Brain pericyte (primary cell): ENCODE measurements at regions not wholly inside any gene's neighbourhood (a gene's known extent, or its start where the extent isn't known, plus 50 kb on each side); places are given as distances from the start of the nearest gene placed in this dataset.
A peak's percentile ranks its signal among the peaks of the same experiment; 100 is the strongest.

Source experiments
- DNase-seq: peaks from one replicate; pipeline ENCODE4 v3.0.0-alpha.2; 2012; ENCODE audit warnings: low read depth, low spot score

DNA sequence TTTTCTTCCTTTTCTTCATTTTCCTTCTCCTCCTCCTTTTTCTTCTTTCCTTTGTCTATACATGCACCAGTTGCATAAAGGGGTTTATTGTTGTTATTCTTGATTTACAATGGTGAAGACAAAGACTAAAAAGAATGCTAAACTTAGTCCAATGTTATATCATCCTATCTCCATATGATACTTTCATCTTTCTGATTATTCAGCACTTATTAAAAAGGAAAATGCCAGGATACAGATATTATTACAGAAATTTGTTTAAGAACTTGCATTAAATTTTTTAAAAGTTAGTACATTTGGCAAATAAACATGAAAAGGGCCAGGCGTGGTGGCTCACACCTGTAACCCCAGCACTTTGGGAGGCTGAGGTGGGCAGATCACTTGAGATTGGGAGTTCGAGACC lies 1074.9 kb downstream of the EFNA5 start:
- DNase-seq, result no peak

DNA sequence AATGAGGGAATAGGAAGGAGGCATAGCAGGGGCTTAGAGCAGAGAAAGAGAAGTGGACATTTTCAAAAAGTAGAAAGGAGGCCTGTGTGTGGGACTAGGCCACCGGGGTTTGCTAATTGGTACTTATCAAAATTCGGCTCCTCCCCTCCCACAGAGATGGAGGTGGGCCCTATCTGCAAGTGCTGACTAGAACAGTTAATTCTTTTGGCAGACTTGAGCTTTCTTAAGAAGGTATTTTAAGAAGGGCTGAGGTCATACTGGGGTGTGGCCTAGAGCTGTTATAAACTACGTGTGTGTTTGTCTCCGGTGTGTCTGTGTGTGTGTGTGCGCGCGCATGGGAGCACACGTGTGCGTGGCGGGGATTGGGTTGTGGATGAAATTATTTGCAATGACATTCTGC lies 1086.5 kb downstream of the EFNA5 start:
- DNase-seq, result no peak

DNA sequence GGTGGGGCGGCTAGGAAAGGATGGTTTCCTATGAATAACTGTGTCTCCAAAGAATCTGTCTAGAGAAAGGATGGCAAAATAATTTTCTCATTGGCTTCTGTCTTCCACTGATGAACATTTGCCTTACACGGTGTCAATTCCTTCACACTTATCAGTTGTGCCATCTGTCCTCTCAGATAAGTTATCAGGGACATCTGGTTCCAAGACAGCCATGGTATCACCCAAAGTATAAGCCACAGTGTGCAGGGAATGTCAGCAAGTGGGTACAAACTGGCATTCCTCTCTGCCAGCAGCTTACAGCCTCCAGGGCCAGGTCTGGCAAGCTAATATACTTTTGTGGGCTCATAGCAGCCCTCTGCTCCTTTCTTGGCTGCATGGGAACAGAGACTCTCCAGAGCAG lies 1092.0 kb downstream of the EFNA5 start:
- DNase-seq, result no peak

DNA sequence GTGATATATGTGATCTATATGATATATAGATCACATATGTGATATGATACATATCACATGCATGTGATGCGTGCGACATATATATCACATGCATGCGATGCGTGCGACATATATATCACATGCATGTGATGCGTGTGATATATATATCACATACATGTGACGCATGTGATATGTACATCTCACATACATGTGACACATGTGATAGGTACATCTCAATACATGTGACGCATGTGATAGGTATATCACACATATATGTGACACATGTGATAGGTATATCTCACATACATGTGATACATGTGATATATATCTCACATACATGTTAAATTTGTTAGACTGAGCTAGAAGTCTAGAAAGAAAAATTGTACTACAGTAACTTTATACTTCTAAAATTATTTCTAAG lies 1095.9 kb downstream of the EFNA5 start:
- DNase-seq, result no peak

DNA sequence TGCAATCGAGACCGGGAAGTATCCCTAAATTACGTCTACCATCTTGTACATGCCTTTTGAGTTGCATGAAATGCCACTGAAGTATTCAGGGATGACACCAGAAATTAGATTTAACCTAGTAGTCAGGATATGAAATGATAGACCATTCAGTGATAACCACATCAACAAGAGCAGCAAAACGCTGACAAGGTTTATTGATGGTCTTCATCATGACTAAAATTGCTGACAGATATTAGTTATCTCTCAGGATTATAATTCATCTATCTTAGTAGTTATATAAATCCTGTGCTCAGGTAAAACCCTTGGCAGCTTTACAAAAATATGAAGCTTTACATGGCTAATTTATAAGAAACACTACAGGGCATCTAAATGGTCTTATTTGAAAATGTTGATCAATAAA lies 1104.7 kb downstream of the EFNA5 start:
- DNase-seq, result no peak

DNA sequence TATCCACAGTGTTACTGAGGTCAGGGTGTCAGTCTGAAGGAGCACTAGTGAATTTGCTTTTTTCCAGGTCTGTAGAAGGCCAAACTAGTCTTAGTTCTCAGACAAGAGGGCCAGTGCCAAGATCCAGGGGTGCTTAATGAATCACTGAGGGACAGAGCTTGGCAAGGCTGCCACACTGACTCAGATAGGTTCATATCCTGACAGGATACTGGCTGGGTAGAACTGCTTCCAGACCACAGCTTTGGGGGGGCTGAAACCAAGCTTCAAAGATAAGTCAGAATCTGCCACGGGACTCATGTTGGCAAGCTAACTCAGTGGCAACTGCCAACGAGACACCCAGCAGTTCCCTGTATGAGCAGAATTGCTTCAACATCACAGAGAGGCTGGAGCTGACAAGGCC lies 1125.4 kb downstream of the EFNA5 start:
- no peak for DNase-seq

DNA sequence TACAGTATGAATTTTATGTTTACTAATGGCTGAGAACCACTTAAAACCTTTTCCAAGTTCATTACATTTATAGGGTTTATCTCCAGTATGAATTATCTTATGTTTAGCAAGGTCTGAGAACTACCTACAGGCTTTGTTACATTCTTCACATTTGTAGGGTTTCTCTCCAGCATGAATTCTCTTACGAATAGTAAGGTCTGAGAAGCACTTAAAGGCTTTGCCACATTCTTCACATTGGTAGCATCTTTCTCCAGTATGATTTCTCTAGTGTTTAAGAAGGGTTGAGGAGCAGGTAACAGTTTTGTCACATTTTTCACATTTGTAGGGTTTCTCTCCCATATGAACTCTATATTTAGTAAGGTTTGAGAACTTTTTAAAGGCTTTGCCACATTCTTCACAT lies 1127.4 kb downstream of the EFNA5 start:
- no peak for DNase-seq

DNA sequence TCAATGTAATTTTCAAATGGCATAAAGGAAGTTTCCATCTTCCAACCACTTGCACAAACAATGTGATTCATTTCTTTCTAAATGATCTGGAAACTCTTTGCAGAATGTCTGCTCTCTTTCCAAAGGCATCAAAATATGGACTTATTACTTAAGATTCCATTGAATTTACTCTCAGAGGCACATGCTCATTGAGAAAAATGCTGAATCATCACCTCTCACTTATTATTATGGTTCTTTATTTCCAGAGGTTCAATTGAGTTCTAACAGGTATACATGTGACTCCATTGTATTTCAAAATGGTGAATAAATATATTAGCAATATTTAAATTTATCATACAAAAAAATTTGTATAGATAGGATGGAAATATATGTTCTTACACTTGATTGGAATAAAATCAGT lies 1140.6 kb downstream of the EFNA5 start:
- DNase-seq, result no peak

DNA sequence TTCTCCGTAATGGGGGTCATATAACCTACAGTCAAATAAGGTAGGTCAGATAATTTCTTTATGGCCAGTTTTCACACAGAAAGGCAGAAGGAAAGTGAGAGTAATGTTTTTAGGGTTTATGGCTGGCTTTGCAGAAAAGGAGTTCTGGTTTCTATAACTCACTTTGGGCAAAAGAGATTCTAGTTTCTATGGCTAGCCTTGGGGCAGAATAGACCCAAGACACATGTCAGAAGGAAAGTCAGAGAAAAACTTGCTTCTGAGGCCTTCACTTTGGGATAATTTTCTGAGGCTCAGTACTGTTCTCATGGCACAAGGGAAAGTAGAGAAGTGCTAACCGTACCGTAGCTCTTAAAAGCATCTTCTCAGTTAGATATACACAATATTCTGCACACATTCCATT lies 1145.3 kb downstream of the EFNA5 start:
- DNase-seq, result no peak

DNA sequence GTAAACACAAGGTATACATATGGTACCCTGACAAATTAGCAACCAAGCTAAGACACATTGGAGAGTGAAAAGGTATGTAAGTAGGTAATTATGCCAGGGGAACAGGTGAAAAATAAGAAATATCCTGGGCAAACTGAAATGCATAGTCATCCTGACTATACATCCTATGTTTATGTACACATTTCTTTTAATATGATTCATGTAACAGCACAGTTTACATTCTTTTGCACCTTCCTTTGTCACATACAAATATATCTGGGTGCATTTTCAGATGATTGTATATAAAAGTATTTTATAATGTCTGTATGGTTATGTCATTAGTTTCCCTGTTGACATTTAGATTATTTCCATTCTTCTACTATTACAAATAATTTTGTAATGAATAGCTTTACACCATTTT lies 1146.9 kb downstream of the EFNA5 start:
- DNase-seq, result no peak

DNA sequence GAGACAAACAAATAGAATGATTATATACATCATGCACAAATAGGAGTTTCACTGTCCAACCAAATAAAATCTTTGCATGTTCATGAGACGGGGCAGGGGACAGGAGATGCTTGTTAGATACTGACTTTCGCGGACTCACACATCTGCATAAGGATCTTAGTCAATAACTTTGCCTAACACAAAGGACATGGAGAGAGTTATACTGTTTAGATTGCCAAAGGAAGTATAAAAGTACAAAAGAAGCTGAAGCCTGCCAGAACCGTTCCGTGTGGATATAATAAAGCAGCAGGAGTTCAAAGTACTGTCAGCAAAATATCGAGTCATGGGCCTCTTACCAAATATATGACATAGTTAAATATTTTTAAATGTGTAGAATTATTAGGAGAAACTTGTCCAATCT lies 1148.4 kb downstream of the EFNA5 start:
- DNase-seq, result peak; percentile 77

DNA sequence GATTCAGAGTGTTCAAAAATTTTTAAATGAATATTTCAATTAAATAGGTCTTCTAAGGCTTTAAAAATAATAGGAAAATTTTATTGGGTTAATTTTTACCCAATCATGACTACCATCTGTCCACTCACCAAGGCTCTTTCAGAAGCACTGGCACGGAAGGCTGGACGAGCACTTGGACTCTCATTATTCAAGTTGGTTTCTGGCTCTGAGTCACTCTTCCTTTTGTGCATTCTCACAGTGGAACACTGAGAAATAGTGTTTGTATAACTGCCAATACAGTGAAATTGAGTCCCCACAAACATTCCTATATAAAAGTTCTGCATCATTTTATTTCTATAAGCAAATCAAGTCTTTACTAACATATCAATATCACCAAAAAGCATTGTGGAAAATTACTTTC lies 1149.0 kb downstream of the EFNA5 start:
- peak; percentile 60 for DNase-seq

DNA sequence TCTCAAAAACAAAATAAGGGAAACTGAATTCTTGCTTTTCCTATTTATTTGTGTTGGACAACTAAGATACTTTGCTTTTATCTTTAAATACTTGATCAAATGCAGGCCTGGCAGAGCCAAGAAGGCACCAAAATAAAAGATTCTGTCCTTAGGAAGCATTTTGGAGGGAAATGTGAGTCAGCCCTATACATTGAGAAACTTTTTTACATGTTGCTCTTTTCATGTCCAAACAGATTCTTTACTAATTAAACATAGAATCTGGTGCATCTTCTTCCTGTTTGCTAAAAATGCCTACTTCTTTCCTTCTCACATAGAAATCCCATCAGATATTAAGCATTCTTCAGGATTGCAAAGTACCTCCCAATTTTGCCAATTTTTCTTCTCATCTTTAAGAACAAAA lies 1160.4 kb downstream of the EFNA5 start:
- no peak for DNase-seq

DNA sequence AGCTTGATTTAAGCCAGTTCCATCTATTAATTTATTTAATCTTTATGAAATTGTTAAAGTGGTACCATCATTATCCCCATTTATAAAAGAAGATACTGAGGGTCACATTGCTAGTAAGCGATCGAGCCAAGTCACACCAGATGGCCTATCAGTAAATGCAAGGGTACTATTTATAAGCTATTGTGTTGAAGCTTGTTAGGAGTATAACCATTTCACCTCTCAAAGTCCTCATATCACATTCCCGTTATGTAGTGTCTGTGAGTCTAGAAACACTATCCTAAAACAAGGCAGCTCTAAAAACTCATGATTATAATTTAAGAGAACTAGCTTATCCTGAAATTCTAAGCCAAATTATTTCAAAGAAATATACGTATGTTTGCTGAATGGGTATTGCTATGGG lies 1161.8 kb downstream of the EFNA5 start:
- DNase-seq, result no peak

DNA sequence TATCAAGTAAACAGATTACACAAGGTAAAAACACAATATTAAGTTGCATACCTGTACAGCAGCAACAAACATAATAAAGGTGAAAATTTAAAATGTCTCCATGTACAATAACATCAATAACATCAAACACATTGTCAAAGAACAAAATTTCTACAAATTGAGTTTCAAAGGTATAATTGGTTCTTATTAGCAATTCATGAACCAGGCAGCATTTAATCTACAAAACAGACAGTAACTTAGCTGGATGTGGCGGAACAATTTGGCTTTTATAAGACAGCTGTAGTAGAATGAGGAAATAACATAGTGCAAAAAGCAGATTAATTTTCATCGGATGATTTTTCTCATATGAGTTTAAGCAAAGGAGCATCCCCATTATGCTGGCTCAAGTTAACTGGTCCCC lies 1176.8 kb downstream of the EFNA5 start:
- no peak for DNase-seq

DNA sequence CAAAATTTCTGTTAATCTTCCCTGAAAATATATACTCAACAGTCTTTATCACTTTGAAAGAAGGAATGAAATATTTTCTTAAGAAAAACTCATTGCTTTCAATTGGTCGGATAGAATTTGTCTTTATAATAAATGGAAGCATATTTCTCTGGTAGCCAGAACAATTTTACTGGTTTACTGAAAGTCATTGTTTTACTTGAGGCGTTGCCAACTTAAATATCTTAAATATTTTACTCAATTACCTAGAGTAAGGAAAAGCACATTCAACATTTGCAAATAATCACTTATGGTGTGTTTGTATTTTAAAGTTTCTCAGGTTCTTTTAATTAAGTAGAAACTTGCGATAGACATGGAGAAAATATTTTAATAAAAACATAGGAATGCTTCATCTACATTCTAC lies 1181.7 kb downstream of the EFNA5 start:
- DNase-seq, result no peak

DNA sequence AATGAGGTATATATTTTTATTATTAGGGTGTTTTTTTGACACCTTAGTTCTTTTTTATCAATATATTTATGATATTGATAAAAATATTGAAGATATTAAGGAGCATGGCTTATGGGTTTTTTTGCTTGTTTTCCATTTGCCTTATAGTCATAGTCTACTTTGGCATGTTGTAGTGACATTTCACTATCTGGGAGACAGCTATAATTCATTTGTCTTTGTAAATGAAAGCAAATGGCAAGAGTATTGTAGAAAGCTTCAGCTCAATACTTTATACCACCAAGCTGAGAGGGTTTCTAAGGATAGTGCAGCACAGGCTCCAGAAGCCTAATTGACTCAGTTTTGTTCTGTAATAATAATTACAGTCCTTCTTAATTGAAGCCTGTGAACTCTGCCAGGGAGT lies 1182.3 kb downstream of the EFNA5 start:
- DNase-seq, result no peak

DNA sequence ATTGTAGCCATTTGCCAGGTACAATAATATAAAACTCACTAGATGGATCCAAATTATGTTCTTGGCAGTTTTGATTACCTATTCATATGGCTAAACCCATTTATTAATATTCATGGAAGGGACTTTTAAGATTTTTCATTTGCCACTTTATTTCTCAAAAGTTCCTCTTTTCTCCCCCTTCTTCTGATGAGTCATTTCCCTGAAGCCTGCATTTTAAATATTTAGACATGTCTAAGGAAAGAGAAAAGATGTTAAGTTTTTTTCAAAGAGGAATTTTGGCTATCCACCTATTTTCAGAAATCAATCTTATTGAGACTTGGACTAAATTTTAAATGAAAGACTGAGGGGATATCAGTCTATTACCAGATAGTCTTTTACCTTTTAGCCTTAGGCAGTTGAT lies 1189.4 kb downstream of the EFNA5 start:
- DNase-seq, result no peak

DNA sequence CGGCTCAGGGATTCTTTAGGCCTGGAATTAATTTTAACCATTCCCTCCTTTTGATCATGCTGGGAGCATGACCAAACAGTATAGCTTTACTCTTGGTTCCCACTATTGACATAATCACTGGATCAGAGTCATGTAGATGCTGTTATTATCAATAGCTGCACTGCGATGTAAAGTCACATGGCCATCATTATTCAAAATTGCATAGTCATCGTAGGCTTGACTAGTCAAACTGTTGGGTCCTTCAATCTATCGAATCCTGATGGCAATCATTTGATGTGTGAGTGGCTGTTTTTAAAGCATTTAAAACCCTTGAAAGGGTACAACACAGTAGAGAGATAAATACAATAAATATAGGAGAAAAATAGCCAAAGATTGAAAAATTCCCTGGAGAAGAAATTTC lies 1194.1 kb downstream of the EFNA5 start:
- no peak for DNase-seq

DNA sequence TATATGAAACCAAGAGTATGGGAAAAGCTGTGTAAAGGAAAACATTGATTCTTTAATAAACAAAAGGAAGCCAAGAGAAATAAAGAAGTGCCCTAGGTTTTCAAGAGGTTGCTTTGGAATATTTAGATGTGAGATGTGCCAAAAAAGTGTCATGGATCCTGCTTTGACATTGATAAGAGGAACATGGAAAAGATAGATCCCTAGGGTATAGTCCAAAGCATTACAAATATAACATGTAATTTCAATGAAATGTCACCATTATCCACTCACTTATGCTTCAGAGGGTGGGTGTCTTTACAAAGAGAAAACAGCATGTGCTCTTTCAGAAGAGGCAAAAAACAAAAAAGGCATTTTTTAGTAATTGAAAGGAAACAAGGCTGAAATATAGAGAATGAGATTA lies 1196.7 kb downstream of the EFNA5 start:
- DNase-seq, result no peak

DNA sequence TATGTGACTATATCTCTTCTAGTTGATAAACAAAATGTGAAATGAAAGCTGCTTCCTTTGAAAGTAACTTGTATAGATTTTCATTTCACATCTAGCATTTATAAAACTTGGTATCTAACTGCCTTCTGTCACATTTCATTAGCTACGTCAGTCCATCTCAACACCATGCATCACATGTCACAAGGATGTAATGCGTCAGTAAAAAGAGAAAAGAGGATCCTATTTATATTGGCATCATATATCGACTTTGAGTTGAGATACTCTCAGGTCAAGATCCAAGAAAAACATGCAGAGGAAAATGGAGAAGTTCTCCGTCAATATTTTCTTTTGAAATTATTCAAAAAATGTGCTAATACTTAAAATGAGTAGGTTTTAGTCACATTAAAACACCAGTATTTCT lies 1211.2 kb downstream of the EFNA5 start:
- DNase-seq, result peak; percentile 86

DNA sequence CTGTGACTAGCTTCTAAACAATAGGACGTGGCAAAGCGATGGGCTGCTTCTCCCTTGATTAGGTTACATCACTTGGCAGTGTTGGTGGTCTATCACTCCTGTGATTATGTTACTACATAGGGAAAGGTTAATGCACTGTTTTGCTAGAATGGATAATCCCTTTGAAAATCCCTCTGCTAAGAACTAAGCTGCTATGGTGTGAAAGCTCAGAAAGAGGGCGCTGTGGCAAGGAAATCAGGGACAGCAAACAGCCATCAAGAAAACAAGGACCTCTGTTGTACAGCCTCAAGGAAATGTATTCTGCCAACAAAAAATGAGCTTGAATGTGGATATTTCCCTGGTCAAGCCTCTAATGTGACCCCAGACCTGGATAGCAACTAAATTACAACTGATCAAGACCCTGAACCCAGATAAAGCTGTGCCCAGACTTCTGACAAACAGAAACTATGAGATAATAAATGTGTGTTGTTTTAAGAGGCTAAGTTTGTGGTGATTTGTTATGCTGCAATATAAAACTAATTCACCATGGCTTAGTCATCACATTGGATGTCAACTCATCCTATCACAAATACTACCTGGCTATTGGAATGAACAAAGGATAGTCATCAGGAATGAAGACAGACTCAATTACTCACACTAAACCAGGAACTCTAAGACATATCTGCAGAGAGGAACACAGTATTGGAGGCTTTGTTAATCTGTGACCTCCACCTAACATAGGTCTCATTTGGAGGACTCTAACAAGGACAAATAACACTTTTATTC lies 1215.9 kb downstream of the EFNA5 start:
- DNase-seq, result peak; percentile 20

DNA sequence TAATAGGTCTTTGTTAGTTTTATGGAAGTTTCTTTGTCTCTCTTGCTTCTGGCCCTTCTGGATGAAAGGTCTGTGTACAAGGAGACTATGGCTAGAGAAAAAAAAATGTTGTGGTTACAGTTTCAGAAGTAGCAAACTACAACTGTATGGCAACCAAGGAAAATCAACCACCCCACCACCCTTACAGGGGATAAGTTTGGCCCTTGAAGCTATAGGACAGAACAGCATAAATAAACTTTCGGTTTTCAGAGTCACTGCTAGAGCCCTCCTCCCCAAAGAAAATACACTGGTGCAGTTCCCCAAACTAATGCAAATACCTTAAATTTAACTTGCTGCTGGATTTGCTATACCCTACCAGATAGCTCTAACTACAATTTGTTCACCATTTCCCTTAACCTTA lies 1216.7 kb downstream of the EFNA5 start:
- no peak for DNase-seq

DNA sequence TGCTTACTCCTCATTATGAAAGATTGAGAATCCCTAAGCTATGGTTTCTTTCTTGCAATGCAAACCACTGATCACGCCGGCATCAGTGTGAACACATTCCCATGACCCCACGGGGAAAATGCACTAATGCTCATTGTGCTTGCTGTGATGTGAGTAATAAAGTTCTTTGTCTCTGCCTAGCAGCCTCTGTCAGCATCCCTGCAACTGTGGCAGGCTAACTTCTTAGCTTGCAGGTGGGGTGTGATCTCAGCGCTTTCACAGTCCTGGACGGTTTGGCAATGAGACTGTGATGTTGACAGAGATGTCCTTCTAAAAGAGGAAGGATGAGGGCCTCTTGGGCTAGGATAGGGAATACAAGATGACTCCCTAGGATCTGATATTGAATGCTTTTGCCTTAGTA lies 1218.7 kb downstream of the EFNA5 start:
- DNase-seq, result no peak
